Endothelial cell of umbilical vein (primary cell): ENCODE measurements at regions not wholly inside any gene's neighbourhood (a gene's known extent, or its start where the extent isn't known, plus 50 kb on each side); places are given as distances from the start of the nearest gene placed in this dataset.

ENCODE experiments used
- BruUV-seq: library from RNA; stranded (reverse); fragments of 400-500 nt; replicated peaks from 2 replicates; lab custom pipeline; 2021; lab: Mats Ljungman, UMichigan
- CTCF ChIA-PET: fragments of 300-600, 350-600 bp; sonication (Branson Sonifier 250); formaldehyde crosslinking; loops from one replicate; lab custom pipeline; 2021; ENCODE audit warnings: antibody characterized with exemption, inconsistent platforms; lab: Charles Lee
- POLR2A ChIA-PET: fragments of 300-600, 350-600 bp; sonication (Branson Sonifier 250); formaldehyde crosslinking; loops from one replicate; lab custom pipeline; 2021; ENCODE audit warnings: antibody characterized with exemption, inconsistent platforms; lab: Charles Lee
- DNase-seq: peaks from one replicate; pipeline ENCODE4 v3.0.0-alpha.2; 2011; ENCODE audit warnings: low read depth, low spot score
- FAIRE-seq: peaks from 2 replicates; lab custom pipeline; 2011; peaks lifted over from hg19 to GRCh38; lab: Jason Lieb, UNC
- H2AFZ ChIP-seq: 2 replicates; pipeline ENCODE4 v1.6.0; 2012; ENCODE audit warnings: low read depth, low read length, control low read depth, inconsistent platforms
- H3K27ac ChIP-seq: 2 replicates; pipeline ENCODE4 v1.5.1; 2011; ENCODE audit warnings: low read depth, mild to moderate bottlenecking, control low read depth, low read length, moderate library complexity; ENCODE audit not compliant: insufficient read depth
- H3K27me3 ChIP-seq, 2 experiments: 2 replicates each; pipeline versions ENCODE4 v1.6.0 to v1.6.1; 2011; ENCODE audit warnings: low read length in 2 of 2, mixed read lengths in 1 of 2; ENCODE audit not compliant: control insufficient read depth in 2 of 2, insufficient read depth in 2 of 2
- H3K36me3 ChIP-seq, 2 experiments: 2 replicates in 1 of 2; 3 replicates in 1 of 2; pipeline ENCODE4 v1.5.1; 2011; ENCODE audit warnings: low read length in 2 of 2, mild to moderate bottlenecking in 1 of 2, moderate library complexity in 1 of 2; ENCODE audit not compliant: control insufficient read depth in 2 of 2, insufficient read depth in 2 of 2; ENCODE audit errors: extremely low read depth in 1 of 2
- H3K4me1 ChIP-seq: 3 replicates; pipeline ENCODE4 v1.5.1; 2011; ENCODE audit warnings: mild to moderate bottlenecking, low read length; ENCODE audit not compliant: control insufficient read depth, insufficient read depth; ENCODE audit errors: extremely low read depth
- H3K4me2 ChIP-seq: 2 replicates; pipeline ENCODE4 v1.6.1; 2011; ENCODE audit warnings: low read length, control low read depth, mixed read lengths; ENCODE audit not compliant: insufficient read depth
- H3K4me3 ChIP-seq, 3 experiments: fragments of 200-600 bp in 1 of 3; sonication (generic), shearing (Covaris generic) in 1 of 3; replicated peaks in 1 of 3; 2 replicates each; pipeline ENCODE4 v1.5.1; 2011 to 2016; ENCODE audit warnings: control low read depth in 3 of 3, low read length in 3 of 3, mild to moderate bottlenecking in 2 of 3, inconsistent platforms in 1 of 3, low read depth in 1 of 3, moderate library complexity in 1 of 3; ENCODE audit not compliant: insufficient read depth in 1 of 3
- H3K79me2 ChIP-seq: 2 replicates; pipeline ENCODE4 v1.6.0; 2012; ENCODE audit warnings: low read length, inconsistent platforms; ENCODE audit not compliant: control insufficient read depth, insufficient read depth
- H3K9ac ChIP-seq: replicated peaks from 2 replicates; pipeline ENCODE3; 2011; ENCODE audit warnings: low read length, control low read depth; ENCODE audit not compliant: insufficient read depth; ENCODE audit errors: extremely low read depth
- H3K9me1 ChIP-seq: replicated peaks from 3 replicates; pipeline ENCODE4 v1.6.0; 2011; ENCODE audit warnings: mild to moderate bottlenecking, low read length; ENCODE audit not compliant: control insufficient read depth, insufficient read depth; ENCODE audit errors: extremely low read depth
- H3K9me3 ChIP-seq: replicated peaks from 2 replicates; pipeline ENCODE4 v1.5.1; 2012; ENCODE audit warnings: low read length, inconsistent platforms; ENCODE audit not compliant: control insufficient read depth, insufficient read depth
- H4K20me1 ChIP-seq: replicated peaks from 2 replicates; pipeline ENCODE3; 2011; ENCODE audit warnings: mild to moderate bottlenecking, low read length; ENCODE audit not compliant: control insufficient read depth, insufficient read depth; ENCODE audit errors: extremely low read depth
- CTCF ChIP-seq, 2 donors: IDR thresholded peaks; 1 replicate in 1 of 2; 2 replicates in 1 of 2; pipeline ENCODE4 v1.5.1; 2011; ENCODE audit warnings: low read length in 2 of 2, mild to moderate bottlenecking in 2 of 2, moderate library complexity in 2 of 2, control low read depth in 1 of 2, inconsistent platforms in 1 of 2, low read depth in 1 of 2; ENCODE audit not compliant: insufficient read depth in 1 of 2; ENCODE audit errors: extremely low read depth in 1 of 2
- GATA2 ChIP-seq: IDR thresholded peaks from 2 replicates; pipeline ENCODE4 v1.7.0; 2011; ENCODE audit warnings: low read depth, mild to moderate bottlenecking, moderate library complexity, mixed read lengths, low read length; ENCODE audit not compliant: insufficient read length, insufficient read depth
- MAX ChIP-seq: IDR thresholded peaks from 2 replicates; pipeline ENCODE4 v1.6.1; 2011; ENCODE audit not compliant: insufficient read depth, insufficient read length
- MYC ChIP-seq: IDR thresholded peaks from one replicate; pipeline ENCODE4 v1.6.1; 2011; ENCODE audit warnings: mild to moderate bottlenecking, low read depth, low read length
- POLR2A ChIP-seq: IDR thresholded peaks from 2 replicates; pipeline ENCODE4 v1.6.1; 2012; ENCODE audit warnings: low read depth, mild to moderate bottlenecking, control low read depth, low read length
- POLR2AphosphoS5 ChIP-seq: IDR thresholded peaks from 2 replicates; pipeline ENCODE4 v1.6.1; 2012; ENCODE audit warnings: low read depth, mild to moderate bottlenecking, control low read depth, low read length, moderate library complexity; ENCODE audit not compliant: insufficient read depth
- dilution Hi-C: fragments of 300-500 bp; cut with MboI; formaldehyde crosslinking; loops from one replicate; pipeline ENCODE4 v1.15.0; 2019; ENCODE audit warnings: low sequenced_read_pairs; ENCODE audit not compliant: extremely low pct_ligation_motif_present
- intact Hi-C: fragments of 100-400 bp; cut with micrococcal nuclease; formaldehyde crosslinking; loops from one replicate; pipeline ENCODE4 v1.10.0; 2022

GRCh38 chr12:30461026-30461615, 234.5 kb downstream of the IPO8 start:
- Histone ChIP-seq H4K20me1 (no peaks in the 10 kb centered on the region), H3K27me3 (no peaks in the 10 kb centered on the region), H3K36me3 (no peaks in the 10 kb centered on the region), H3K27ac (no peak overlapping the region), H3K79me2 (no peaks in the 10 kb centered on the region), H3K4me1 (no peaks in the 10 kb centered on the region), H3K9ac (no peak overlapping the region), H3K9me3 (no peaks in the 10 kb centered on the region), H3K4me3 (no peak overlapping the region), H3K4me2 (no peak overlapping the region), H3K9me1 (no peaks in the 10 kb centered on the region), H2AFZ (no peak overlapping the region)
- DNase-seq (no peak), FAIRE-seq (no peak)
- intact Hi-C loops, result no loop called here
- dilution Hi-C loops, result no loop called here
- no TSS peak for BruUV-seq
- POLR2A ChIA-PET, result interaction anchor here (0.5 to 0.6 kb wide), 2 partner anchors 335 to 835 kb away, joined by 3 to 6 read pairs; no protein-coding TSS in a partner anchor
- CTCF ChIA-PET, result interaction anchor here (1.0 kb wide), 1 partner anchor 941 kb away, joined by 3 read pairs; no protein-coding TSS in a partner anchor
- TF ChIP-seq MYC, result no peak
- no peak for TF ChIP-seq GATA2
- TF ChIP-seq MAX, result no peak
- no peak for TF ChIP-seq POLR2A
- no peak for TF ChIP-seq POLR2AphosphoS5
- TF ChIP-seq CTCF (IDR thresholded peaks at IDR 0.05; ENCODE audit: extremely low read depth in 1 of 2, insufficient read depth in 1 of 2, low read depth in 1 of 2, low read length in 2 of 2), result no peak
